ENCODE measurements at regions not wholly inside any gene's neighbourhood (a gene's known extent, or its start where the extent isn't known, plus 50 kb on each side); places are given as distances from the start of the nearest gene placed in this dataset.
"Not testable (repeated sequence)": the region's sequence is repeated elsewhere in the genome, so short reads cannot be mapped to it uniquely, and the experiment has no call there.

DNA sequence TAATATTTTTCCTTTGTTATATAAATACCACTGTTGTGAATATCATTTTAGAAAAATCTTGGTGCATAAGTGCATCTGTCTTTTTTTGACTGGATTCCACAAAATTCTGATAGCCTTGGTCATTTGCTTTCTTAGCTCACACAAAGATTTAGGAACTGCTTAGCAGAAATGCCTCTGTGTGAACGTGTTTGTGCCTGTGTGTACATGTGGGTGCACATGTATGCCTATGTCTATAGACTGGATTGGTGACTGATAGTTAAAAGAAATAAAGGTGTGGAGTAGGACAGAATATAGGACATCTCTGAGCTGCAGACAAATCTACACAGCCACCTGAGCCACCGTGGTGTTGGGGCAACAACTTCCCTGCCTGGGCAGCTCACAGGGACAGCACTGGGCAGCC is 93.8 kb downstream of the TSN start:
- no peaks in the 10 kb centered on the region for H3K27me3 ChIP-seq
- DNase-seq, result no peak
- intact Hi-C loops (cut with DNase I), result no loop called here
- no peak overlapping the region for H3K27ac ChIP-seq
- 19 to 36% methylated on average over 2 of the region's 2 CpGs for WGBS, 2 donors
- H3K4me3 ChIP-seq, result no peak overlapping the region
- no peaks in the 10 kb centered on the region for H3K4me1 ChIP-seq
- TF ChIP-seq, protein P1, sequence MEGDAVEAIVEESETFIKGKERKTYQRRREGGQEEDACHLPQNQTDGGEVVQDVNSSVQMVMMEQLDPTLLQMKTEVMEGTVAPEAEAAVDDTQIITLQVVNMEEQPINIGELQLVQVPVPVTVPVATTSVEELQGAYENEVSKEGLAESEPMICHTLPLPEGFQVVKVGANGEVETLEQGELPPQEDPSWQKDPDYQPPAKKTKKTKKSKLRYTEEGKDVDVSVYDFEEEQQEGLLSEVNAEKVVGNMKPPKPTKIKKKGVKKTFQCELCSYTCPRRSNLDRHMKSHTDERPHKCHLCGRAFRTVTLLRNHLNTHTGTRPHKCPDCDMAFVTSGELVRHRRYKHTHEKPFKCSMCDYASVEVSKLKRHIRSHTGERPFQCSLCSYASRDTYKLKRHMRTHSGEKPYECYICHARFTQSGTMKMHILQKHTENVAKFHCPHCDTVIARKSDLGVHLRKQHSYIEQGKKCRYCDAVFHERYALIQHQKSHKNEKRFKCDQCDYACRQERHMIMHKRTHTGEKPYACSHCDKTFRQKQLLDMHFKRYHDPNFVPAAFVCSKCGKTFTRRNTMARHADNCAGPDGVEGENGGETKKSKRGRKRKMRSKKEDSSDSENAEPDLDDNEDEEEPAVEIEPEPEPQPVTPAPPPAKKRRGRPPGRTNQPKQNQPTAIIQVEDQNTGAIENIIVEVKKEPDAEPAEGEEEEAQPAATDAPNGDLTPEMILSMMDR (IDR thresholded peaks at IDR 0.05), result no peak
- TF ChIP-seq POLR2A (IDR thresholded peaks at IDR 0.05), result no peak
- no peaks in the 10 kb centered on the region for H3K36me3 ChIP-seq
- H3K9me3 ChIP-seq, result no peaks in the 10 kb centered on the region

- H3K36me3 ChIP-seq; H3K4me3 ChIP-seq; H3K27ac ChIP-seq; H3K4me1 ChIP-seq; DNase-seq; H3K9me3 ChIP-seq; intact Hi-C loops (cut with DNase I); H3K27me3 ChIP-seq: not testable (repeated sequence)
- WGBS, 2 donors, result 55 to 67% methylated on average over 1 of the region's 1 CpG
Measured at GRCh38 chr2:121853149-121853548, 97.7 kb downstream of the TSN start.

DNA sequence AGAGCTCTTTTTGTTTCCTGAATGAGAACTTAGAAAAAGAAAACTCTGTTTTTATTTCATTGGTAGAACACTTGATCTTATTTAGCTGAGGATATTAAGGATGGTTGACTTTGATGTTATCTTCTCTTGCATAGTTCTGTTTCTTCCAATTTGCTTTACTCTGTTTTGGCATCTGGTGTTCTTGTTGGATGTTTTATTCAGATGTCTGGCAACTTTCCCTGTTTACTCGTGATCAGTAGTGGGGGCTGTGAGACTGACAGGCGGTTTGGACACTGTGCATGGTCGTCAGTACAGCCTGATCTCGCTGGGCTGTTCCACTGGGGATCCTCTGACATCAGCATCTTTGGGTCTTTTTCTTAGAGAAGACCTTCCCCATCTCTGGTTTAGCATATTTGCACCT is 100.1 kb downstream of the TSN start:
- H3K4me1 ChIP-seq, result no peaks in the 10 kb centered on the region
- intact Hi-C loops (cut with DNase I), result no loop called here
- H3K27ac ChIP-seq, result no peak overlapping the region
- H3K9me3 ChIP-seq, result no peaks in the 10 kb centered on the region
- no peak overlapping the region for H3K4me3 ChIP-seq
- no peak for DNase-seq
- no peak for TF ChIP-seq POLR2A (IDR thresholded peaks at IDR 0.05)
- peaks cover 0 to 7% (median 0%) of the 10 kb centered on the region in 4 donors for H3K27me3 ChIP-seq
- WGBS, 2 donors, result 19 to 39% methylated on average over 4 of the region's 4 CpGs
- no peaks in the 10 kb centered on the region for H3K36me3 ChIP-seq

GRCh38 chr2:121856360-121856759 is 100.9 kb downstream of the TSN start:
- Histone ChIP-seq H3K4me1 (no peaks in the 10 kb centered on the region), H3K4me3 (no peak overlapping the region), H3K27ac (no peak overlapping the region), H3K9me3 (no peaks in the 10 kb centered on the region), H3K36me3 (no peaks in the 10 kb centered on the region), H3K27me3 (peaks cover 0 to 7% (median 0%) of the 10 kb centered on the region in 4 donors)
- TF ChIP-seq, protein P1 (IDR thresholded peaks at IDR 0.05), result no peak
- no peak for TF ChIP-seq POLR2A (IDR thresholded peaks at IDR 0.05)
- no peak for DNase-seq
- intact Hi-C loops (cut with DNase I), result no loop called here
- 34 to 58% methylated on average over 3 of the region's 3 CpGs for WGBS, 2 donors

- H3K4me1 ChIP-seq, result no peaks in the 10 kb centered on the region
- 90 to 95% methylated on average over 2 of the region's 2 CpGs for WGBS, 2 donors
- H3K27me3 ChIP-seq, result peaks cover 0 to 7% (median 0%) of the 10 kb centered on the region in 4 donors
- H3K27ac ChIP-seq, result no peak overlapping the region
- no peak overlapping the region for H3K4me3 ChIP-seq
- TF ChIP-seq POLR2A (IDR thresholded peaks at IDR 0.05), result no peak
- TF ChIP-seq, protein P1 (IDR thresholded peaks at IDR 0.05), result no peak
- no peaks in the 10 kb centered on the region for H3K9me3 ChIP-seq
- DNase-seq, result no peak
- intact Hi-C loops (cut with DNase I), result no loop called here
- H3K36me3 ChIP-seq, result no peaks in the 10 kb centered on the region
Measured at GRCh38 chr2:121858369-121858768, 102.9 kb downstream of the TSN start.

- no peak overlapping the region for H3K4me3 ChIP-seq
- intact Hi-C loops (cut with DNase I), result no loop called here
- no peaks in the 10 kb centered on the region for H3K9me3 ChIP-seq
- DNase-seq, result no peak
- TF ChIP-seq POLR2A (IDR thresholded peaks at IDR 0.05), result no peak
- TF ChIP-seq, protein P1 (IDR thresholded peaks at IDR 0.05), result no peak
- peaks cover 0 to 7% (median 0%) of the 10 kb centered on the region in 4 donors for H3K27me3 ChIP-seq
- H3K27ac ChIP-seq, result no peak overlapping the region
- H3K36me3 ChIP-seq, result no peaks in the 10 kb centered on the region
- no peaks in the 10 kb centered on the region for H3K4me1 ChIP-seq
- 58 to 65% methylated on average over 2 of the region's 2 CpGs for WGBS, 2 donors
Measured at GRCh38 chr2:121858847-121859246, 103.4 kb downstream of the TSN start.

Data from esophagus squamous epithelium (tissue), 5 donors.